NT2/D1 (cell line): ENCODE measurements at regions not wholly inside any gene's neighbourhood (a gene's known extent, or its start where the extent isn't known, plus 50 kb on each side); places are given as distances from the start of the nearest gene placed in this dataset.

Source experiments
- SUZ12 ChIP-seq: IDR thresholded peaks from 2 replicates; pipeline ENCODE4 v1.6.1; 2011; ENCODE audit not compliant: insufficient read length, insufficient read depth; ENCODE audit errors: extremely low read depth
- YY1 ChIP-seq: IDR thresholded peaks from 2 replicates; pipeline ENCODE4 v1.6.1; 2011; ENCODE audit not compliant: insufficient read length, insufficient read depth

- no peak for TF ChIP-seq YY1
- TF ChIP-seq SUZ12: no peak
Observed at GRCh38 chr5:104241046-104241445, 678.5 kb upstream of the NUDT12 start.
